Uterus (tissue), 2 donors: ENCODE measurements at regions not wholly inside any gene's neighbourhood (a gene's known extent, or its start where the extent isn't known, plus 50 kb on each side); places are given as distances from the start of the nearest gene placed in this dataset.

ENCODE experiments used
- POLR2A ChIP-seq, 2 donors: fragments of 450-650 bp; IDR thresholded peaks; one replicate each; pipeline ENCODE4 v1.6.1; 2016; ENCODE audit warnings: antibody characterized with exemption in 2 of 2, mild to moderate bottlenecking in 1 of 2, moderate library complexity in 1 of 2
- TF ChIP-seq, protein P1 (sequence below), 4 experiments: fragments of 200-600 bp in 2 of 4; fragments of 450-650 bp in 2 of 4; sonication (generic) in 2 of 4; IDR thresholded peaks; one replicate each; pipeline ENCODE4 v1.5.1; 2016 to 2019; ENCODE audit warnings: antibody characterized with exemption in 4 of 4, mild to moderate bottlenecking in 2 of 4, moderate library complexity in 1 of 4

DNA sequence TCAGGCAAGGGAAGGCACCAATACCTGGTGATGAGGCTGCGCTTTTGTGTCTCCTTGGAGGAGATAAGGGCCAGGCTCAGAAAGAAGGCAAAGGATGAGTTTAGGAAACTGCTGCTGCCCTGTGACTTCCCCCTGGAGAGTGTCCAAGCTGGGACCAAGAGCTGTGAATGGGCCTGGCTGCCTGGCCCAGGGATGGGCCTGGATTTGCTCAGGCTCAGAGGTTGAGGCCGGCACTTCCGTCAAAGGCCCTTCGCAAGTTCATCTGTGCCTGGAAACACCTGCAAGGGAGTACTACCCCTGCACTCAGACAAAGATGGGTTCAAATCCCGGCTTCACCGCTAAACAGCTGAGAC is 50.5 kb upstream of the NANOS1 start:
- no peak for TF ChIP-seq POLR2A (IDR thresholded peaks at IDR 0.05)
- TF ChIP-seq, protein P1, sequence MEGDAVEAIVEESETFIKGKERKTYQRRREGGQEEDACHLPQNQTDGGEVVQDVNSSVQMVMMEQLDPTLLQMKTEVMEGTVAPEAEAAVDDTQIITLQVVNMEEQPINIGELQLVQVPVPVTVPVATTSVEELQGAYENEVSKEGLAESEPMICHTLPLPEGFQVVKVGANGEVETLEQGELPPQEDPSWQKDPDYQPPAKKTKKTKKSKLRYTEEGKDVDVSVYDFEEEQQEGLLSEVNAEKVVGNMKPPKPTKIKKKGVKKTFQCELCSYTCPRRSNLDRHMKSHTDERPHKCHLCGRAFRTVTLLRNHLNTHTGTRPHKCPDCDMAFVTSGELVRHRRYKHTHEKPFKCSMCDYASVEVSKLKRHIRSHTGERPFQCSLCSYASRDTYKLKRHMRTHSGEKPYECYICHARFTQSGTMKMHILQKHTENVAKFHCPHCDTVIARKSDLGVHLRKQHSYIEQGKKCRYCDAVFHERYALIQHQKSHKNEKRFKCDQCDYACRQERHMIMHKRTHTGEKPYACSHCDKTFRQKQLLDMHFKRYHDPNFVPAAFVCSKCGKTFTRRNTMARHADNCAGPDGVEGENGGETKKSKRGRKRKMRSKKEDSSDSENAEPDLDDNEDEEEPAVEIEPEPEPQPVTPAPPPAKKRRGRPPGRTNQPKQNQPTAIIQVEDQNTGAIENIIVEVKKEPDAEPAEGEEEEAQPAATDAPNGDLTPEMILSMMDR (IDR thresholded peaks at IDR 0.05), result no peak
